Mucosa of rectum (tissue), 2 donors: ENCODE measurements at regions not wholly inside any gene's neighbourhood (a gene's known extent, or its start where the extent isn't known, plus 50 kb on each side); places are given as distances from the start of the nearest gene placed in this dataset.

ENCODE experiments used
- H3K27ac ChIP-seq, 2 donors: one replicate each; pipeline ENCODE4 v1.7.0; 2013; ENCODE audit warnings: inconsistent platforms in 2 of 2, low read depth in 2 of 2, low read length in 2 of 2
- H3K27me3 ChIP-seq, 2 donors: one replicate each; pipeline ENCODE4 v1.7.0; 2013; ENCODE audit warnings: low read length in 2 of 2; ENCODE audit not compliant: control insufficient read depth in 2 of 2, insufficient read depth in 2 of 2
- H3K36me3 ChIP-seq, 2 donors: one replicate each; pipeline ENCODE4 v1.7.0; 2013; ENCODE audit warnings: low read length in 2 of 2; ENCODE audit not compliant: control insufficient read depth in 2 of 2, insufficient read depth in 2 of 2
- H3K4me1 ChIP-seq, 2 donors: one replicate each; pipeline ENCODE4 v1.7.0; 2013; ENCODE audit warnings: low read length in 2 of 2, mild to moderate bottlenecking in 1 of 2; ENCODE audit not compliant: control insufficient read depth in 2 of 2, insufficient read depth in 2 of 2
- H3K4me3 ChIP-seq, 2 donors: one replicate each; pipeline ENCODE4 v1.7.0; 2013; ENCODE audit warnings: low read length in 2 of 2
- H3K9ac ChIP-seq, 2 donors: one replicate each; pipeline ENCODE4 v1.7.0; 2013; ENCODE audit warnings: low read length in 2 of 2, low read depth in 1 of 2, mild to moderate bottlenecking in 1 of 2
- H3K9me3 ChIP-seq, 2 donors: one replicate each; pipeline ENCODE4 v1.7.0; 2013; ENCODE audit warnings: low read length in 2 of 2; ENCODE audit not compliant: control insufficient read depth in 2 of 2
- donor health status: healthy.
- donor health status: Normal muscosa, but diverticular disease.

GRCh38 chr12:43057566-43057965 is 468.0 kb upstream of the PRICKLE1 start:
- no peaks in the 10 kb centered on the region for H3K36me3 ChIP-seq
- H3K27me3 ChIP-seq = no peaks in the 10 kb centered on the region
- no peaks in the 10 kb centered on the region for H3K4me1 ChIP-seq
- no peak overlapping the region for H3K9ac ChIP-seq
- H3K27ac ChIP-seq = no peak overlapping the region
- no peak overlapping the region for H3K4me3 ChIP-seq
- no peaks in the 10 kb centered on the region for H3K9me3 ChIP-seq

DNA sequence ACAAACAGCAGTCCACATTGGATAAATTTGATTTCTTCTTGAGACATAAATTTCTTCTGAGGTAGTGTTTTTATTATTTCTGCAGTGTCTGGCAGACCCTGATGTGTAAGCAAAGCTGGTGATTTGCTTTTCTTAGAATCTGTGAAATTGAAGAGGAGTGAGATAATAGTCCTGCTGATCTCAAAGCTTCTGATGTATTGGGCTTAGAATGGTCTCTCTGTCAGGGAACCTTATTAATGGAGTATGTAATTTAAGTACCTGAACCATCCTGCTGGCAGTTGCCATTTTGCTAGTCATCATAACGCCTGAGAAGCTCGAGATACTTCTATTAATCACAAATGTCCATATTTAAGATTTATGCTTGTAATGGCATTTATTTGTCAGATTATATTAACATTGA is 464.5 kb upstream of the PRICKLE1 start:
- Histone ChIP-seq H3K27me3 (no peaks in the 10 kb centered on the region), H3K9me3 (no peaks in the 10 kb centered on the region), H3K4me3 (no peak overlapping the region), H3K36me3 (no peaks in the 10 kb centered on the region), H3K27ac (no peak overlapping the region), H3K4me1 (no peaks in the 10 kb centered on the region), H3K9ac (no peak overlapping the region)

GRCh38 chr12:43052441-43052840 is 462.9 kb upstream of the PRICKLE1 start:
- H3K27ac ChIP-seq = no peak overlapping the region
- H3K4me3 ChIP-seq = no peak overlapping the region
- H3K27me3 ChIP-seq = no peaks in the 10 kb centered on the region
- no peak overlapping the region for H3K9ac ChIP-seq
- H3K9me3 ChIP-seq = no peaks in the 10 kb centered on the region
- H3K36me3 ChIP-seq = no peaks in the 10 kb centered on the region
- H3K4me1 ChIP-seq = no peaks in the 10 kb centered on the region

GRCh38 chr12:43044241-43044640 is 454.7 kb upstream of the PRICKLE1 start:
- Histone ChIP-seq H3K4me1 (no peaks in the 10 kb centered on the region), H3K9me3 (no peaks in the 10 kb centered on the region), H3K27ac (no peak overlapping the region), H3K4me3 (no peak overlapping the region), H3K9ac (no peak overlapping the region), H3K27me3 (no peaks in the 10 kb centered on the region), H3K36me3 (no peaks in the 10 kb centered on the region)

GRCh38 chr12:43038991-43039390 is 449.4 kb upstream of the PRICKLE1 start:
- no peaks in the 10 kb centered on the region for H3K4me1 ChIP-seq
- H3K27me3 ChIP-seq = no peaks in the 10 kb centered on the region
- no peak overlapping the region for H3K27ac ChIP-seq
- H3K9ac ChIP-seq = no peak overlapping the region
- H3K36me3 ChIP-seq = no peaks in the 10 kb centered on the region
- H3K9me3 ChIP-seq = no peaks in the 10 kb centered on the region
- H3K4me3 ChIP-seq = no peak overlapping the region

DNA sequence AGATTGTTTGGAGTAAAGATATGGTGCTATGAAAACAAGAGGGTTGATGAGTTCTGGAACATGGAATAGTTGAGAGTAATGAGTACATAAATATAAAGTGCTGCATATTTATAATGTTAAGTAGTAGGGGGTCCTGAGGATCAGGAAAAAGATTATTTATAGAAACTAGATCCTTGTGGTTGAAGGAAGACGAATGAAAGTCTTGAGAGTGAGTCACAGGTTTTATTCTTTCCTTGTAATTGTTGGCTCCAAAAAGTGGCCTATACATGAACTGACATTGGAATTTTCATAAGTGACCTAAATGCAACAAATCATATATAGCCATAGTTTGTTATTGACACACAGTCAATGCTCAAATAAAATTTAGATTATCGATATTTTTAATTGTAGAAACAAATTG is 440.4 kb upstream of the PRICKLE1 start:
- peaks cover 0 to 2% of the 10 kb centered on the region in 2 donors for H3K9me3 ChIP-seq
- H3K9ac ChIP-seq = no peak overlapping the region
- no peaks in the 10 kb centered on the region for H3K27me3 ChIP-seq
- H3K27ac ChIP-seq = no peak overlapping the region
- no peaks in the 10 kb centered on the region for H3K4me1 ChIP-seq
- H3K4me3 ChIP-seq = no peak overlapping the region
- H3K36me3 ChIP-seq = no peaks in the 10 kb centered on the region

- Histone ChIP-seq H3K27ac (no peak overlapping the region), H3K27me3 (no peaks in the 10 kb centered on the region), H3K9me3 (peaks cover 0 to 2% of the 10 kb centered on the region in 2 donors), H3K36me3 (no peaks in the 10 kb centered on the region), H3K4me1 (no peaks in the 10 kb centered on the region), H3K9ac (no peak overlapping the region), H3K4me3 (no peak overlapping the region)
Observed at GRCh38 chr12:43028826-43029225, 439.3 kb upstream of the PRICKLE1 start.

- H3K4me1 ChIP-seq = no peaks in the 10 kb centered on the region
- H3K27me3 ChIP-seq = no peaks in the 10 kb centered on the region
- no peaks in the 10 kb centered on the region for H3K9me3 ChIP-seq
- H3K36me3 ChIP-seq = no peaks in the 10 kb centered on the region
- no peak overlapping the region for H3K27ac ChIP-seq
- no peak overlapping the region for H3K9ac ChIP-seq
- H3K4me3 ChIP-seq = no peak overlapping the region
Observed at GRCh38 chr12:43022838-43023237, 433.3 kb upstream of the PRICKLE1 start.

DNA sequence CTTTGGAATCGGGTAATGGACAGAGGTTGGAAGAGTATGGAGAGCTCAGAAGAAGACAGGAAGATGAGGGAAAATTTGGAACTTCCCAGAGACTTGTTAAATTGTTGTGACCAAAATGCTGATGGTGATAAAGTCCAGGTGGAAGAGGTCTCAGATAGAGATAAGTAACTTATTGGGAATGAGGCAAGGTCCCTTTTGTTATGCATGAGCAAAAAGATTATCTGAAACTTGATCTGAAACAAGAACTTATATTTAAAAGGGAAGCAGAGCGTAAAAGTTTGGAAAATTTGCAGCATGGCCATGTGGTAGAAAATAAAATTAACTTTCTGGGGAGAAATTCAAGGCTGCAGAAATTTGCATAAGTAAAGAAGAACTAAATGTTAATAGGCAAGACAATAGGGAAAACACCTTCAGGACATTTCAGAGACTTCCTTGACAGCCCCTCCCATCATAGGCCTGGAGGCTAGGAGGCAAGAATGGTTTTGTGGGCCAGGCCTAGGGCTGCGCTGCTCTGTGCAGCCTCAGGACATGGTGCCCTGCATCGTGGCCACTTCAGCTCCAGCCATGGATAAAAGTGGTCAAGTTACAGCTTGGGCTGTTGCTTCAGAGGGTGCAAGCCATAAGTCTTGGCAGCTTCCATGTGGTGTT is 425.7 kb upstream of the PRICKLE1 start:
- H3K9me3 ChIP-seq = no peaks in the 10 kb centered on the region
- no peaks in the 10 kb centered on the region for H3K36me3 ChIP-seq
- H3K27me3 ChIP-seq = no peaks in the 10 kb centered on the region
- no peak overlapping the region for H3K4me3 ChIP-seq
- H3K9ac ChIP-seq = no peak overlapping the region
- H3K27ac ChIP-seq = no peak overlapping the region
- H3K4me1 ChIP-seq = no peaks in the 10 kb centered on the region

DNA sequence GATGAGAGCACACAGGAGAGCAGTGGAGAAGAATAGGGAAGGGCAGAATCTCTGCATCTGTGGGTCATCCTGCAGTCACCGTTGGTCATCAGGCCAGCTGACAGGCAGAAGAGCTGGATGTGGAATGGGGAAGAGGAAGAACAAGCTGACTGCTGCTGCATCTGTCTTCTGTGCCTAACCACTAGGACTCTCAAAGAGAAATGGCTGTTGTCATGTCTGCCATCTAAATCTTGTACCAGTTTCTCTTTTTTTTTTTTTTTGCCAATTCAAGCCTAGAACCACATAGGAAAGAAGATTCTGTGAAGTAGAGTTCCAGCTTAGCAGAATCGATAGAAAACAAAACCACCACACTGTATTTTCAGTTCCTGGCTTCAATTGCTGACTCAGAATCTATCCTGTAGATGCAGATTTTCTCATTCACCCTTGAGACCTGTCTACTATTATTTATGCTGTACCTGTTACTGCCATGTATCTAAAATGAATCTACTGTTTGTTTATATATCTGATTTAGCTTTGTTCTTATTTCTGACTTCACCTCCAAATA is 421.9 kb upstream of the PRICKLE1 start:
- no peaks in the 10 kb centered on the region for H3K27me3 ChIP-seq
- H3K4me1 ChIP-seq = no peaks in the 10 kb centered on the region
- H3K27ac ChIP-seq = no peak overlapping the region
- H3K36me3 ChIP-seq = no peaks in the 10 kb centered on the region
- H3K4me3 ChIP-seq = no peak overlapping the region
- no peaks in the 10 kb centered on the region for H3K9me3 ChIP-seq
- H3K9ac ChIP-seq = no peak overlapping the region
